ENCODE measurements at regions not wholly inside any gene's neighbourhood (a gene's known extent, or its start where the extent isn't known, plus 50 kb on each side); places are given as distances from the start of the nearest gene placed in this dataset.
"Not testable (repeated sequence)": the region's sequence is repeated elsewhere in the genome, so short reads cannot be mapped to it uniquely, and the experiment has no call there.

DNA sequence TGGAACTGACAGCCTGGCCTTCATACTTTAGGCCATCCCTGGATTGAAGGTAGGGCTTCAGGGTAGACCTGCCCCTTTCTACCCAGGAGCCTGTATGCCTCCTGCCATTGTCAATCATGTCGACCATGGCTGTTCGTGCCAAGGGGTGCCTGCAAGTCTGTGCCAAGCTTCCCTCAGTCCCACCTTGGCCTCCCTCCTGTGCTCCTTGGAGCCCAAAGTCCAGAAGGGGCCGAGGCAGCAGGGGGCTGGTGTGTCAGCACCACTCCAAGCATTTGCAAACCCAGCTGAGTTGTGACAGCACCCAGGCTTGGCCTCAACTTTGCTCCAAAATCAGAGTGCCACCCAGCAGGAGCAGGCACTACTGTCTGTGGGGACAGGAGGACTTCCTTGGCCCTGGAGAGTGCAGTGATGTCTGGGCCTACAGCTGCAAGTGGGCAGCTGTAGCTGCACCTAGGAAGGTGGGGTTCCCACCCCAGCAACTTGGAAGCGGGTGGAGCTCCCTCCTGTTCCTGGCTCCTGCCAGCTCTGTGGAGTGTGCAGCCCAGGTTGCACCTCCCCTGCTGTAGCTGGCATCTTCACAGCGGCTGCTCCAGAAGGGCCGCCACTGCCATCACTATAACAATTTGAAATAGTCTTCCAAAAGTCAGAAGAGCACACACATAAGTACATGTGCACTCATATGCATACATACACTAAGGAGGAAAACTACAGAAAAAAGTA lies 1719.3 kb downstream of the HACE1 start:
- intact Hi-C loops (cut with DNase I) = no loop called here
- no peak for ATAC-seq
- no peak for DNase-seq (ENCODE audit: missing footprints)

DNA sequence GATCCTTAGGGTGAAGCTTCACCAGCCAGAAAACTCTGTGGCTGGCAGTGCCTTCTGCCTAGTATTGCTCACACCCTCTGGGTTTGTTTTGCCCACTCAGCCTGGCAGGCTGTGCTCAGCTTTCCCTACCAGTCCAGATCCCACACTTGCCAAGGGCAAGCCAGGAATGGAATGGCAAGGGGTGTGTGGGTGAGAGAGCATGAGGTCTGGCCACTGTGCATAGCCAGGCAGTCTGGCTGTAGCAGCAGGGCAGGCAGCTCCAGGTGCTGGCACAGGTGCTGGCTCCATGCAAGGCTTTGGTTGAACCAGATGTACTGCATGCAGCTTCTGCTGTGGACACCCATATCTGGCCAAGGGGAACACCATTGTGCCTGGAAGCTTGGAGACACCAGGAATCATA lies 1720.3 kb downstream of the HACE1 start:
- ATAC-seq = peak; percentile 52
- intact Hi-C loops (cut with DNase I) = no loop called here
- no peak for DNase-seq (ENCODE audit: missing footprints)

DNA sequence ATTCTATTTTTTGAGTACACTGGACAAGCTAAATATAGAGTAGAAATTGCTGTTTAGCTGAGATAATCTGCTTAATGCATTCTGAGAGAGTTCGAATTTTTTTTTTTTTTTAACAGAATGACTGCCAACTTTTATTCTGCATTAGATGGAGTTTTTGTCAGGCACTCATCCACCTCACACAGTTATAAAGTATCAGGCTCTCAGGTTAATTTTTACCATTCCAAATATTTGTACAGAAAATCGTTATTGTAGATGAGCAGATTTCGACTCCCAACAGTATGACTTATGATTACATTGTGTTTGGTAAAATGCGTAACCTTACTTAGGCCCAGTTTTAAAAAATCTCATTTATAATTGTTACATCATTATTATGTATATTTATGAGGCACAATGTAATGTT lies 1731.0 kb downstream of the GRIK2 start:
- ATAC-seq = no peak
- intact Hi-C loops (cut with DNase I) = no loop called here

GRCh38 chr6:103122766-103123601 lies 1729.5 kb downstream of the GRIK2 start:
- ATAC-seq = no peak
- DNase-seq (ENCODE audit: missing footprints) = no peak
- intact Hi-C loops (cut with DNase I) = no loop called here

More for the DNA sequence above, 1731.0 kb downstream of the GRIK2 start:
- no peak for DNase-seq (ENCODE audit: missing footprints)

DNA sequence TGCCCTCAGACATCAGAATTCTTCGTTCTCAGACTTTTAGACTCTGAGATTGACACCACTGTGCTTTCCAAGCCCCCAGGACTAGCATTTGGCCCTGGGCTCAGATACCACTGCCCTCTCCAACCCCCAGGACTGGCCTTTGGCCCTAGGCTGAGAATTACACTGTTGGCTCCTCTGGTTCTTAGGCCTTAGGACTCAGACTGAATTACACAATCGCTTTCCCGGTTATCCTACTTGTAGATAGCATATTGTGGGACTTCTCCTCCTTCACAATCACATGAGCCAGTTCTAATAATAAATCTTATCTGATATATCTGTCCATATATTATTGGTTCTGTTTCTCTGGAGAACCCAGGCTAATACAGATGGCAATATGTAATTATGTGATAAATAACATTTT lies 1725.5 kb downstream of the GRIK2 start:
- no peak for ATAC-seq
- DNase-seq (ENCODE audit: missing footprints) = no peak
- intact Hi-C loops (cut with DNase I) = no loop called here

DNA sequence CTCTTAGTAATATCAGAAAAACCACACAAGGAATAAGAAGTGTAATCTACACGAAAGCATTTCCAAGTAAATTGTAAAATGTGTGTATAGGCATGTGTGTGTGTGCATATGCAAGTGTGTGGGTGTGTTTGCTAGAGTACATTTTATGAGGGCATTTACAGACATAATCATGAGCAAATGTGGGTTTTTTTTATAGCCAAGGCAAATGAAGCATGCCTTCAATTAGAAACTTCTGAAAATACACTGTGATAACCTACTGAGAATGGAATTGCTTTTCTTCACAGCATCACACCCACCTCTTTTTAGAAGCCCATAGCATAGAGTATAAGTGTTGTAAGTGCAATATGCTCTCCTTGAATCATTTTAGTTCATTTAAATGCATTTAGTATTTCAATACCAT lies 1721.1 kb downstream of the GRIK2 start:
- ATAC-seq = no peak
- intact Hi-C loops (cut with DNase I) = no loop called here

DNA sequence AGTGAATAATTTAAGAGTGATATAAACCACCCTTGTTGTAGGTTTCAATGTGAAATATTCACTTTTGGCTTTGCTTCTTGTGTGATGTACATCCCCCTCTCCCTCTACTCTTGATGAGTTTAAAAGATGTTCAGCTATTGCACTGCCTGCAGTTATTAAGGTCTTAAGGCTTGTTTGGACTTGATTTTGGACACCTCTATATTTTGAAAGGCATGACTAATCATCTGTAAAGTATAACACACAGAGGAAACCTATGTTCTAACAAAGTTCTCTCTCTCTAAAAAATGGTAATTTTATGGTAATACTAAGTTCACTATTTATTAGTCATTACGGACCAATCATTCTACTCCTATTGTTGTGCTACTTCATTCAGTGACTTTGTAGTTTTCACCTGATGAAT lies 1719.9 kb downstream of the GRIK2 start:
- no peak for DNase-seq (ENCODE audit: missing footprints)
- no peak for ATAC-seq
- intact Hi-C loops (cut with DNase I) = no loop called here

More for the DNA sequence above, 1721.1 kb downstream of the GRIK2 start:
- no peak for DNase-seq (ENCODE audit: missing footprints)

GRCh38 chr6:103107985-103108384 lies 1714.5 kb downstream of the GRIK2 start:
- intact Hi-C loops (cut with DNase I) = no loop called here
- DNase-seq (ENCODE audit: missing footprints) (no peak), ATAC-seq (no peak)

DNA sequence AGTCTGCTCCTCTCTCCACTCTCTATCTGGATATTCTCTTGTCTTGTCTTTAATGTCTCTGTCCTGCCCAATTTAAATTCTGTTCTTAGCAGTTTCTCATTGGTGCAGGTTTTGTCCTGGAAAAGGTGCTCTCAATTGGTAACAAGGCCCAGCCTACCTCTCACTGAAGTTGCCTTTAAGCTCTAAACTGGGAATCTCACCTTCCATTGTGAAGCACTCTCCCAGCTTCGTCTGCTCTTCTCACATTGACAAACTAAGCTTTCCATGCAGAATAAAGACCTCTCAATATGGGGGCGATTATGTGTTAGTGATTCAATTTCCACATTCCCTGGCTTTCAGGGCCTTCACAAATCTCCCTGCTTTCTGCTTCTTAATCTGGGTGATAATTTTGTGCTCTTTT lies 1712.2 kb downstream of the GRIK2 start:
- intact Hi-C loops (cut with DNase I) = no loop called here
- DNase-seq (ENCODE audit: missing footprints) = no peak
- no peak for ATAC-seq

DNA sequence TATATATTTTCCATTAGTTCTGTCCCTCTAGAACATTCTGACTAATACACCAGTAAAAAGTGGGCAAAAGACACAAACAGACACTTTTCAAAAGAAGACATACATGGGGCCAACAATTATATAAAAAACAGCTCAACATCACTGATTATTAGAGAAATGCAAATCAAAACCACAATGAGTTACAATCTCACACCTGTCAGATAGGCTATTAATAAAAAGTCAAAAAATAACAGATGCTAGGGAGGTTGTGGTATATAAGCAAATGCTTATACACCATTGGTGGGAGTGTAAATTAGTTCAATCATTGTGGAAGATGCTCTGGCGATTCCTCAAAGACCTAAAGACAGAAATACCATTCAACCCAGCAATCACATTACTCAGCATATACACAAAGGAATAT lies 1707.8 kb downstream of the GRIK2 start:
- ATAC-seq (no peak), DNase-seq (ENCODE audit: missing footprints) (no peak)

DNA sequence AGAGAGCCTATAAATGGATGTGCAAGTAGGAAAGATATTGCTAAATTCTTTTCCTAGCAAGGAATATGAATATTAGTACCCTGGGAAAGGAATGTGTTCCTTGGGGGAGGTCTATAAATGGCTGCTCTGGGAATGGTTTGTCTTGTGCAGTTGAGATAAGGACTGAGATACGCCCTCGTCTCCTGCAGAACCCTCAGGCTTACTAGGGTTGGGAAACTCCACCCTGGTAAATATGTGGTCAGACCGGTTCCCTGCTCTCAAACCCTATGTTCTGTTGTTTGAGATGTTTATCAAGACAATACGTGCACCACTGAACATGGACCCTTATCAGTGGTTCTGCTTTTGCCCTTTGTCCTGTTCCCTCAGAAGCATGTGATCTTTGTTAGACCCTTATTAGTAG lies 1698.9 kb downstream of the GRIK2 start:
- ATAC-seq; intact Hi-C loops (cut with DNase I); DNase-seq (ENCODE audit: missing footprints): not testable (repeated sequence)

More for the DNA sequence above, 1707.8 kb downstream of the GRIK2 start:
- intact Hi-C loops (cut with DNase I) = no loop called here

DNA sequence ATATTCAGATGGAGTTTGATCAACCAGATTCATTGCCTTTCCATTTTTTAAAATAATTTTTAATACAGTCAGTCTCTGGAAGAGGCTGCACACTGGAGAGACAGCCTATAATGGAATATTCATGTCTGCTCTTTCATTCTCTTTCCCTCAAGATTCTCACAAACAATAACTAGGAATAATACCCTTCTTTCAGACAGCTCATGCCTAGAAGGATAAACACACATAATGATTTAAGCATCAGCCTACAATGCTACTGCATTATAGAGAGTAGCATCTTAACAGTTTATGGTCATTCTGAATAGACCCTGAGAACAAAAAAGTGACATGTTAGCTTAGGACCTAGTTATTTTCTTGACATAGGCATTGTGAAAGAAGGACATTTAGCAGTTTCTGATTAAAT lies 1692.3 kb downstream of the GRIK2 start:
- intact Hi-C loops (cut with DNase I) = no loop called here

DNA sequence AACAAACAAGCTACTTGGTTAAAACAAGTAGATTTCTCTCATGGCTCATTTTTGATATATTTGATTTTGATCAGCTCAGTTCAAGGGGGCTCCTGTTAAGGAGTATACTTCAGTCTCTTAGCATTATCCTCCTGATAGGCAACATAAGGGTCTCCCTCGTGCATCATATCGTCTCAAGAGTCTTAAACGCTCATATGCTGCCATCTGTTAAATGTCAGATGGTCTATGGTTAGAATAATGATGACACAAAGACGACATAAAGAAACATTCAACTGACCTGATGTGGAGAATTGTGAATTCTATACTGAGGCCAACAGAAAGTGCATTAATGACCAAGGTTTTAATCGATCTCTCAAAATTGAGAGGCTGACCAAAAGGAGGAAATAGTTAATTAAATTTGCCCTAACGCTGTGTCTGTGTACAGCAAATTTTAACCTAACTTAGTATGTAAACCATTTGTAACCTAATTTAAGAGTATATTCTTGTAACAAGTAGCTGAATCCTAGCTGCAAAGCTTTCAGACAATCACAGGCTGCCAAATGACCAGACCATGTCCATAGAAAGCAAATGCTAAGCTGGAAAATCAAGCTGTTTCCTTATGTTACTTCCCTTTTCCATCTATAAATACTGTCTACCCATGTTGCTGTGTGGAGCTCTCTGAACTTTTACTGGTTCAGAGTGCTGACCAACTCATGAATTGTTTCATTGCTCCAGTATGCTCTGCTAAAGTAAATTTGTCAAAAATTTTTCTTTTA lies 1688.5 kb downstream of the GRIK2 start:
- intact Hi-C loops (cut with DNase I) = no loop called here
- no peak for DNase-seq (ENCODE audit: missing footprints)
- ATAC-seq = no peak

More for the DNA sequence above, 1692.3 kb downstream of the GRIK2 start:
- no peak for DNase-seq (ENCODE audit: missing footprints)
- no peak for ATAC-seq

- intact Hi-C loops (cut with DNase I) = no loop called here
- no peak for DNase-seq (ENCODE audit: missing footprints)
- ATAC-seq = no peak
Measured at GRCh38 chr6:103081126-103081525, 1687.6 kb downstream of the GRIK2 start.

DNA sequence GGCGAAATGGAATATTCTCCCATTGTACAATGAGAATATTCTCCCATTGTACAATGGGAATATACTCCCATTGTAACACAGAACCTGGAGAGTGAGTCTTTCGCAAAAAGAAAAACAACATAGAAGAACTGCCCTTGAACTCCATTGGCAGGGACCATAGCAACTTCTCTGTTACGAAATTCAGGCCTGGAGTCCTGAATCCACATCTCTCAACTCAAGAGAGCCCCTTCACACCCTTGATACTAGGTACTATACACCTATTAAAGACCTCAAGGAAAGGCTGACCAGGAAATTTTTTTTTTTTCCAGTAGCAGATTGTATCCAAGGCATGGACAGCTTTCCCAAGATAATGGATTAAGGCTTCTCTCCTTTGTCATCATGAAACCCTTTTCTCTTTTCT lies 1687.0 kb downstream of the GRIK2 start:
- no peak for ATAC-seq
- intact Hi-C loops (cut with DNase I) = no loop called here
- DNase-seq (ENCODE audit: missing footprints) = no peak

DNA sequence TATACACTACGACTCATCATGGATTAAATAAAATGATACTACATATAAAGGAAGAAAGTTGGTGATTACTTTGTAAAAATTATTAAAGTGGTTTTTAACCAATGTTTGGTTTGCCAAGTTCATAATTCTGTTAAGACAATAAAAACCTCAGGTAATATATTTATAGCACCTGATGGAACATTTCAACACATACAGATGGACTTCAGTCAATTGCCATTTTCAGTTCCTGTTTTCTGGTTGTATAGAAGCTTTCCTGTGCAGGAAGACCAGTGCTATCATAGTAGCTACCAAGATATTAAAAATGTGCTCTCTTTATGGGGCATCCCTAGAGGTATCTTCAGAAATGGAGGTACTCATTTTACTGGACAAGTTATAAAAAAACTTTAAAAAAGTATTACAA lies 1686.4 kb downstream of the GRIK2 start:
- DNase-seq (ENCODE audit: missing footprints) (no peak), ATAC-seq (no peak)
- intact Hi-C loops (cut with DNase I) = no loop called here

- intact Hi-C loops (cut with DNase I) = no loop called here
- DNase-seq (ENCODE audit: missing footprints) (no peak), ATAC-seq (no peak)
Measured at GRCh38 chr6:103062136-103062535, 1668.6 kb downstream of the GRIK2 start.

DNA sequence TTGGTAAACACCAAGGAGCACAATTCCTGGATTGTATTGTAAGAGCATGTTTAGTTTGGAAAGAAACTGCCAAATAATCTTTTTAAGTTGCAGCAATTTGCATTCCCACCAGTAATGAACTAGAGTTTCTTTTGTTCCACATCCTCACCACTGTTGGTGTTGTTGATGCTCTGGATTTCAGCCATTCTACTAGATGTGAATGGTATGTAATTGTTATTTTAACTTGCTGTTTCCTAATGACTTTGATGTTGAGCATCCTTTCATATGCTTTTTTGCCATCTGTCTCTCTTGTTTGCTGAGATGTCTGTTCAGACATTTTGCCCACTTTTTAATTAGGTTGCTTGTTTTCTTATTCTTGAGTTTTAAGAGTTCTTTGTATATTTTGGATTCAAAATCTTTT lies 1654.1 kb downstream of the GRIK2 start:
- ATAC-seq (no peak), DNase-seq (ENCODE audit: missing footprints) (no peak)
- intact Hi-C loops (cut with DNase I) = no loop called here

DNA sequence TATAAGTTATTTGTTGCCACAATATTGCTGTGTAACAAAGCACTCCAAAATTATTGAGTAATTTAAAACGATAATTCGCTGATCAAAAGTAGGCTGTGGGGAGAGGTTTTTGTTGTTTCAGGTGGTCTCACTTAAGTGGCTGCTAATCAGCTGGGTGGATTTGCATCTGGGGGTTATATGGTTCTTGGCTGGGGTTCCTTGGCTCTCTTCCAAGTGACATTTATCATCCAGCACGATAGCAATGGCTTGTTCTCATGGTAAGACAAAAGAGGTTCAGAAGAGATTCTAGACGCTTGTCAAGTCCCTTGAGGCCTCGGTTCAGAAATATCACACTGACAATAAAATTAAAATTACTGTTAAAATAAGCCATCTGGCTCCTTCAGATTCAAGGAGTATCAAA lies 1648.8 kb downstream of the GRIK2 start:
- ATAC-seq (no peak), DNase-seq (ENCODE audit: missing footprints) (no peak)
- intact Hi-C loops (cut with DNase I) = no loop called here

DNA sequence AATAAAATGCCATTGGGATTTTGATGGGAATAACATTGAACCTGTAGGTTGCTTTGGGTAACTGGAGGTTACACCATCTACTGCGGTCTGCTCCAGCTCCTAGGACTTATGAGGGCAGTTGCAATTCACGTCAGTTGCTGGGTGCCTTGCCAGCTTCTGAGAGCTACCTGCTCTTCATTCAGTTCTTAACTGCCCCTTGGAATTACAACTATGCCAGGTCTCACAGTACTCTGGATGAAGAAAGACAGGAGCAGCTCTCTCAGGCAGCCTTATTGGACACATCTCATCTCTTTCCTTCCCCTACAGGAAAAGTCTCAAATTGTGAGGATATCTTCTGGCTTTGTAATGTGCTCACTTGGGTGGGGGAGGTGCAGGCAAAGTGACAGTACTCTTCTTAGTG lies 1643.3 kb downstream of the GRIK2 start:
- intact Hi-C loops (cut with DNase I) = no loop called here
- DNase-seq (ENCODE audit: missing footprints) = no peak
- ATAC-seq = no peak

All from Right ventricle myocardium inferior (tissue), 1 donor.